ENCODE measurements at regions not wholly inside any gene's neighbourhood (a gene's known extent, or its start where the extent isn't known, plus 50 kb on each side); places are given as distances from the start of the nearest gene placed in this dataset.
"Not testable (repeated sequence)": the region's sequence is repeated elsewhere in the genome, so short reads cannot be mapped to it uniquely, and the experiment has no call there.

- DNase-seq (ENCODE audit: low spot score), result no peak
Measured at GRCh38 chr6:137804637-137805036, 62.4 kb upstream of the TNFAIP3 start.

- DNase-seq (ENCODE audit: low spot score), result no peak
Measured at GRCh38 chr6:137805622-137806021, 61.4 kb upstream of the TNFAIP3 start.

- DNase-seq (ENCODE audit: low spot score), result no peak
Measured at GRCh38 chr6:137806914-137807682, 60.0 kb upstream of the TNFAIP3 start.

GRCh38 chr6:137808191-137808590, 58.9 kb upstream of the TNFAIP3 start:
- DNase-seq (ENCODE audit: low spot score), result no peak

- no peak for DNase-seq (ENCODE audit: low spot score)
Measured at GRCh38 chr6:137808836-137809315, 58.2 kb upstream of the TNFAIP3 start.

- not testable (repeated sequence) for DNase-seq (ENCODE audit: low spot score)
Measured at GRCh38 chr6:137809895-137810553, 57.0 kb upstream of the TNFAIP3 start.

GRCh38 chr6:137810554-137811120, 56.4 kb upstream of the TNFAIP3 start:
- DNase-seq (ENCODE audit: low spot score), result no peak

GRCh38 chr6:137811121-137811915, 55.7 kb upstream of the TNFAIP3 start:
- DNase-seq (ENCODE audit: low spot score), result peak; percentile 85

- no peak for DNase-seq (ENCODE audit: low spot score)
Measured at GRCh38 chr6:137811916-137812553, 55.0 kb upstream of the TNFAIP3 start.

- DNase-seq (ENCODE audit: low spot score), result no peak
Measured at GRCh38 chr6:137813308-137813970, 53.6 kb upstream of the TNFAIP3 start.

- DNase-seq (ENCODE audit: low spot score), result not testable (repeated sequence)
Measured at GRCh38 chr6:137814030-137814429, 53.0 kb upstream of the TNFAIP3 start.

GRCh38 chr6:137815692-137816091, 51.4 kb upstream of the TNFAIP3 start:
- DNase-seq (ENCODE audit: low spot score), result no peak

- DNase-seq (ENCODE audit: low spot score), result peak; percentile 14
Measured at GRCh38 chr6:137816133-137816579, 50.9 kb upstream of the TNFAIP3 start.

- DNase-seq (ENCODE audit: low spot score), result no peak
Measured at GRCh38 chr6:137816688-137817618, 50.1 kb upstream of the TNFAIP3 start.

All from CD4-positive, alpha-beta T cell treated with Interleukin-15 for 4 hours (primary cell).